ENCODE measurements at regions not wholly inside any gene's neighbourhood (a gene's known extent, or its start where the extent isn't known, plus 50 kb on each side); places are given as distances from the start of the nearest gene placed in this dataset.
"Not testable (repeated sequence)": the region's sequence is repeated elsewhere in the genome, so short reads cannot be mapped to it uniquely, and the experiment has no call there.

DNA sequence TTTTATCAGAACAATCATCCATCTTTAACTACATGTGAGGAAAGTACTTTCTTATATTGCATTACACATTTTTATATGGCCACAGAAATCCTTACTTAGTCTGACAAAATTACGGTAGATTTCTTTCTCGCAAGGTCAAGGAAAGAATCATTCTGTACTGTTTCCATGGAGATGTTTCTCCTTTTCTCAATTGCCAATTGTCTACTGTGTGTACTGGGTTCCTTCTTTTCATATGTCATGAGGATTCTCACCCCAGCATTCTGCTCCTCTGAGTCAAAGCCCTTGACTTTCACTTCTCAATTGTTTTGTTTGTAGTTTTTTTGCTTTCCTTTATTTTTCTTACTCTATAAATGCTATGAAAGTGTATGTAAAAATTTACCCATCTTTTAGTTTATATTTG lies 99.3 kb upstream of the AGAP9 start:
- DNase-seq: not testable (repeated sequence)

DNA sequence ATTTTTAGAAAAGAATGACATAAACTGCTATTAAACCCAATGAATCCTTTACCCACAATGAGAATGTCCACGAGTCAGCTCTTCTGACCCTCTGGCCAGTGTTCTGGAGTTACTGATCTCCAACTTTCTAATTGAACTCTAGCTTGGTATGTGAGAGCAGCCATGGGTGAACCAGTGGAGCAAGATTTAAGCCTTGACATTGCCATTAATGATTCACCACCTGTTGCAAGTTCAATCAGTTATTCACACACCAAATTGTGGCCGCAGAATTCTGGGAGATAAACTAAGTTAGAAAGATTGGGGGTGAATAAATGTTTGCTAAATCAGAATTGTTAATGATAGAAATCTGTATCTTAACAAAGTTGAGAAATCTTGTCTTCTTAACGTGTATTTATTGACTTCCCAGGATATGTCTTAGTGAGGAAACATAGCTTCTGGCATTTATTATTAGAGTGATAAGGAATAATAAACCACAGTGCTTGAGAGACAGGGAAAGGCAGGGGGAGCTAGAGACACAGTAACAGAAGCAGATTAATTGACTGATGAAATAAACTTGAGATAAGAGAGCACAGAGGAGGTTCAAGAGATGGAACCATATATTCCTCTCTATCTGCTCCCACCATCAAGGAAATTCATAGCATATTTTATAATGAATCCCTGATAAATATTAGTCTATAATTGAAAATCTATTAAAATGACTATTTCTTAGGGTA lies 96.0 kb upstream of the AGAP9 start:
- DNase-seq: not testable (repeated sequence)

DNA sequence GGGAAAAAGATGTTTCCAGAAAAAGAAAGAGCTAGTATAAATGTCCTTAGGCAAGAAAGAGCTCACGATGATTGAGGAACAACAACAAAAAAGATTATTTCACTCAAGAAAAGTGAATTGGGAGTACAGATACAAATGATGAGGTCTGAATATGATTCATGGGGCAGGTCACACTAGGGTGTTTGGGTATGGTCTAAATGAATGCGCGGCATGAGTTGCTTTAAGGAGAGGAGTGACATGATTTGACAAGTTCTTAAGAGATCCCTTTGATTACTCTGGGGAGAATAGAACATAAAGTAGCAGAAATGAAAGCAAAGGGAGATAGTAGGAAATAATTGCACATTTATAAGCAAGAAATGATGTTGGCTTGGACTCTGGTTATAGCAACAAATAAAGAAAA lies 85.9 kb upstream of the AGAP9 start:
- not testable (repeated sequence) for DNase-seq

DNA sequence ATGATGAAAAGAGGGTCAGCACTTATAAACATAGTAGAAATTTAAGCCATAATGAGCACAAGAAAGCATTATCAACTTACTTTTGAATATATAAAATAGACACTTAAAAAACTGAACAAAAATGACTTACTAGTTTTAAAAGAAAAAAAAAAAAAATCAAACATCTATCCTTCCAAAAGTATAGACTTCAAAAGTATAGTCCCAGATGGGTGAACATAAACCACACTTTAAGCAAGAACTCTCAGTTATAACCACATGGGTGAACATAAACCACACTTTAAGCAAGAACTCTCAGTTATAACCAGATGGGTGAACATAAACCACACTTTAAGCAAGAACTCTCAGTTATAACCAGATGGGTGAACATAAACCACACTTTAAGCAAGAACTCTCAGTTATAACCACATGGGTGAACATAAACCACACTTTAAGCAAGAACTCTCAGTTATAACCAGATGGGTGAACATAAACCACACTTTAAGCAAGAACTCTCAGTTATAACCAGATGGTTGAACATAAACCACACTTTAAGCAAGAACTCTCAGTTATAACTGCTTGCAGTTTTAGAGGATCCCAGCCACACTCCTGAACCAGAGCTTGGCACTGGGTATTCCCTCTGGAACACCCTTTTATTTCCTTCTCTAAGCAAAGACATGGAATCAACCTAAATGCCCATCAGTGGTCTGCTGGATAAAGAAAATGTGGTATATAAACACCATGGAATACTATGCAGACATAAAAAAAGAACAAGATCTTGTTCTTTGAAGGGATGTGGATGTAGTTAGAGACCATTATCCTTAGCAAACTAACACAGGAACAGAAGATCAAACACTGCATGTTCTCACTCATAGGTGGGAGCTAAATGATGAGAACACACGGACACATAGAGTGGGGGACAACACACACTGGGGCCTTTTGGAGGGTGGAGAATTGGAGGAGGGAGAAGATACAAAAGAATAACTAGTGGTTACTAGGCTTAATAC lies 82.6 kb upstream of the AGAP9 start:
- not testable (repeated sequence) for DNase-seq

DNA sequence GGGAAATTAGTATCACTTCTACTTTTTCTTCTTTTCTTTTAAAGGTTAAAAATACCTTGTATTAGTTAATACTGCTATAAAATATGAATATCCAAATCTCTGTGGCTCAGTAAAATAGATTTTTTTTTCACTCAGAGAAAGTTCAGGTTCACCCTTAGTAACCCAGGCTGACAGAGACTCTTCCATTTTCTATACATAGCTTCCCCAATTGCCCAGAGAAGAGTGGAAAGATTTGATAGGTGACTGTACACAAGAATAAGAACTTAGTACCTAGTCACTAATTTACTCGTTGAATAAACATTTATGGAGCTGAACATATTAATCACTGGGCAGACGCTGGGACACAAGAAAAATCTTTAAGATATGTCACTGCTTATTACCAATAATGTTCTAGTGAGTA lies 77.2 kb upstream of the AGAP9 start:
- not testable (repeated sequence) for DNase-seq

DNA sequence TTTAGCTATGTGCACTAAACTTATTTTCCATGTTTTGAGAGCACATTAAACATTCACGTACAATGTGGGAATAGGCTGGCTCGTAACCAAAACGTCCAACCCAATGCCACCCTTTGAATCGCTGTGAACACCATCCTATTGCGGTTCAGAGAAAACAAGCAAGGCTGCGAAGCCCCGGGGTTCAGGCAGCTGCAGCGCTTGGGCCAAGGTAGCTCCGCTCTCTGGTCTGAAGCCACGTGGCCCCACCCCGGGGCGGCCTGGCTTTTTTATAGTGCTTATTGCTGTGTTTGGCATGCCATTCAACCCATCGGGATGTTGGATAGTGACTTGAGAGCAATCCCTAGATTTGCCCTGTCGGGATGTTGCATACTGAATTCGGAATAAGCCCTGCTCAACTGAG lies 76.7 kb upstream of the AGAP9 start:
- peak; percentile 2 for DNase-seq

DNA sequence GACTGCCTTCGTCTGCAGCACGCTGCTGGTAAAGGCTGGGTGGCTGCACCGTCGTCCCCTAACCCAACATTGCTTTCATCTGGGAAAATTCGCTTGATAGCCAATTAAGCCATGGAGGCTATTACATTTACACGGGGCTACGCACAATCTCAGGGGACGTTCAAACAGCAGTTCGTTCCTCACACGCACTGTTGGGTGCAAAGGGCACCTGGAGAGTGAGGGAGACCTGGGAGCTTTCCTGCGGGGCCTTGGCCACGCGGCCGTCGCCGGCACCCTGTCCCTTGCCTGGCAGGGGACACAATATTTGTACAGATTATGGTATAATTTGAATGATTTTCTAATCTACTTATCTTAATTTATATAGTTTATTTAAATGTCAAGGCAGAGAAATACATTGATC lies 76.2 kb upstream of the AGAP9 start:
- peak; percentile 1 for DNase-seq

DNA sequence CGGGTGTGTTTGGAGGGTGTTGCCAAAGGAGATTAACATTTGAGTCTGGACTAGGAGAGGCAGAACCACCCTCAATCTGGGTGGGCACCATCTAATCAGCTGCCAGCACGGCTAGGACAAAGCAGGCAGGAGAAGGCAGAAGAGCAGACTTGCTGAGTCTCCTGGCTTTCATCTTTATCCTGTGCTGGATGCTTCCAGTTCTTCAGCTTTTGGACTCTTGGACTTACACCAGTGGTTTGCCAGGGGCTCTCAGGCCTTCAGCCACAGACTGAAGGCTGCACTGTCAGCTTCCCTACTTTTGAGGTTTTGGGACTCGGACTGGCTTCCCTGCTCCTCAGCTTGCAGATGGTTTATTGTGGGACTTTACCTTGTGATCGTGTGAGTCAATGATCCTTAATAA lies 70.4 kb upstream of the AGAP9 start:
- DNase-seq: not testable (repeated sequence)

DNA sequence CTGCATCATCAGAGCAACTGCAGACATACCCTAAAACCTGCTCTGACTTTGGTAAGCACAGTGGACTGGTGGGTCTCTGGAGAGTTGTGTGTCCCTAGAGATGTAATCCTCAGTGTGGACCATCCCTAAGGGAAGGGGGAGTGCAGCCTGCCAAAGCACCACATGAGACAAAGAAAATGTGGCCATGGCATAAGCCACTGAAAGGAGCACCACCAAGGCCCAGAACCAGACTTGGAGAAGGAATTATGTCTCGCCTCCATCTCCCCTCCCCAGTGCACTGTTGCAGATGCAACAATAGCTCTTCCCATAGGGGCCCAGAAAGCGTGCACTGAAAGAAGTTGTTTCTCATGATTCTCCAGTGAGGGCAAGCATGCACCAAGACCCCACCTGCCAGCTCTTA lies 69.7 kb upstream of the AGAP9 start:
- not testable (repeated sequence) for DNase-seq

DNA sequence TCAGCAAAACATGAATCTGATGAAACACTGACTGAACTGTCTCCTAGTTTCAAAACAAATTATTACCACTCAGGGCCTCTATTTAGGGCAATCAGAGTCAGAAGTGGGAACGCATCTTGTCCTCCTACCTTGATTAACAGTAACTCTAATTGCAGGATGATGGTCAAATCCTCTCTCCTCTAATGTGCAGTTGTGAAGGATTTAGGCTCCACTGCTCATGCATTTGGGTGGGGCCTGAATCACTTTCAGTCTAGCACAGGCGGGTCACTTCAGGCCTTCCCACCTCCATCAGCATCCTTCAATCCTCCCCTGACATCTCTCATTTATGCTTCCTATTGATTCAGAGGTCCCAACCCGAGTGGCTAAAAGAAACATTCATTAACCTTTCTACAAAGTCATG lies 67.5 kb upstream of the AGAP9 start:
- not testable (repeated sequence) for DNase-seq

DNA sequence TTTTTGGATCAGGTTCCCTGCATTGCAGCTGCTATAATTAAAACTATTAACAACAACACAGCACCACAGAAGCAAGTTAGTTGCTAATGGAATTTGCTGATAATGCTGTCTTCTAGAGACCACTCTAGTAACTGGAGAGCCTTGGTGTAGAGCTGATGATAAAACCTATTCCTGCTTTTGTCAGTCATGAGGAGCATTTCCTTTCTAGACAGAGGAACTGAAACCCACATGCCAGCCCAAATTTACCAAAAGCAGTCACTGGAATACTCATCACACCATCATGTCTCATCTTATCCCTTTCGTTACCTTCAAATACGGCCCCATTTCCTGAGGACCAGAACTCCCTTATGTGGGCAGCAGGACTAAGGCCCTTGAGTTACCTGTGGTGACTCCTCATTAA lies 67.1 kb upstream of the AGAP9 start:
- DNase-seq: not testable (repeated sequence)

DNA sequence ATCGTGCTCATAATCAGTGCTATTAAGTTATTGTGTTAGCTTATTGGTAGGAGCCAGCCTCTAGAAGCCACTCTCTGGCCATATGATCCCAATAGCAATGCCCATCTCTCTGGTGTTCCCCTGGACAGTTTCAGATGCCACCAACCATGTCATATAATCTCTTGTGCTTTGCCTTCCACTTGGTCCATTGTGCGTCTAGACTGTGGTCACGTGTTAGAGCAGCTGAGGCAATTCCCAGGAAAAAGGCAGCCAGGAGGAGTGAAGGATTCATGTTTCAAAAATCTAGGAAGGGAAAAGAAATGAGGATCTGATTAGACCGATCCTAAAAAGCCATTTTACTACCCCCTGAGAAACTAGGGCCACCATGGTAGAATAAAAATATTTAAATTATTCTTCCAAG lies 58.6 kb upstream of the AGAP9 start:
- DNase-seq: not testable (repeated sequence)

DNA sequence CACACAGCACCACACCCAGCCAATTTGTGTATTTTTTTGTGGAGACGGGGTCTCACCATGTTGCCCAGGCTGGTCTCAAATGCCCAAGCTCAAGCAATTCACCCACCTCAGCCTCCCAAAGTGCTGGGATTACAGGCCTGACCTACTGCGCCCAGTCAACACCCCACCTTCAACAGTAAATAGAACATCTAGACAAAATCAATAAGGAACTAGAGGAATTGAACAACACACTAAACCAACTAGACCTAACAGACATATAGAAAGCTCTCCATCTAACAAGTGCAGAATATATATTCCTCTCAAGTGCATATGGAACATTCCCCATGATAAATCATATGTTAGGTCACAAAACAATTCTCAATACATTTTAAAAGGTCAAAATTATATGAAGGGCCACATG lies 56.6 kb upstream of the AGAP9 start:
- DNase-seq: not testable (repeated sequence)

DNA sequence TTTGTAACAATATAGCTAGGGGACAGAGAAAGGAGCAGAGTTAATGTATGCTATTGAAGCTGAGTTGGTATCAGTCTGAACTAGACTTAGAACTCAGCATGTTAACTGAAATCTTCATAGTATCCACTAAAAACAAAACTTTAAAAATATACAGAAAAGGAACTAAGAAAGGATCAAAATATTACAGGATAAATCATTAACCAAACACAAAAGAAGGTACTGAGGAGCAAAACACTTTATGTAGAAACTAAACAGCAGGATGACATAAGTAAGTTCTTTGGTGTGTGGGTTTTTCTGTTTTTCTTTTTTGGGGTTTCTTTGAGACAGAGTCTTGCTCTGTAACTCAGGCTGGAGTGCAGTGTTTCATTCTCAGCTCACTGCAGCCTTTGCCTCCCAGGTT lies 55.1 kb upstream of the AGAP9 start:
- DNase-seq: not testable (repeated sequence)
